Coronary artery (tissue), 2 donors: ENCODE measurements at regions not wholly inside any gene's neighbourhood (a gene's known extent, or its start where the extent isn't known, plus 50 kb on each side); places are given as distances from the start of the nearest gene placed in this dataset.

ENCODE experiments used
- DNase-seq: peaks from one replicate; pipeline ENCODE4 v3.0.0-alpha.2; 2017; ENCODE audit warnings: low spot score
- H3K27ac ChIP-seq, 2 donors: fragments of 200-600 bp; sonication (generic); one replicate each; pipeline ENCODE4 v1.5.1; 2016 to 2019
- H3K4me3 ChIP-seq: fragments of 200-600 bp; sonication (generic); 2 replicates; pipeline ENCODE4 v1.5.1; 2016; ENCODE audit warnings: mild to moderate bottlenecking, moderate library complexity
- CTCF ChIP-seq: fragments of 200-600 bp; sonication (generic); IDR thresholded peaks from one replicate; pipeline ENCODE4 v1.5.1; 2019; ENCODE audit warnings: antibody characterized with exemption

GRCh38 chr3:105158286-105158685 is 208.4 kb upstream of the ALCAM start:
- H3K4me3 ChIP-seq, result no peak overlapping the region
- TF ChIP-seq CTCF, result no peak
- DNase-seq, result no peak
- H3K27ac ChIP-seq, result no peak overlapping the region

- TF ChIP-seq CTCF, result no peak
- no peak for DNase-seq
Observed at GRCh38 chr3:105162448-105162847, 204.3 kb upstream of the ALCAM start.

GRCh38 chr3:105166893-105167292 is 199.8 kb upstream of the ALCAM start:
- no peak overlapping the region for H3K27ac ChIP-seq

More at GRCh38 chr3:105162448-105162847, 204.3 kb upstream of the ALCAM start:
- no peak overlapping the region for H3K4me3 ChIP-seq
- H3K27ac ChIP-seq, result no peak overlapping the region

GRCh38 chr3:105170423-105170822 is 196.3 kb upstream of the ALCAM start:
- no peak for DNase-seq
- Histone ChIP-seq H3K27ac (no peak overlapping the region), H3K4me3 (no peak overlapping the region)
- TF ChIP-seq CTCF, result no peak

More at GRCh38 chr3:105166893-105167292, 199.8 kb upstream of the ALCAM start:
- no peak for DNase-seq
- TF ChIP-seq CTCF, result no peak
- no peak overlapping the region for H3K4me3 ChIP-seq

- Histone ChIP-seq H3K27ac (no peak overlapping the region), H3K4me3 (no peak overlapping the region)
- no peak for DNase-seq
- no peak for TF ChIP-seq CTCF
Observed at GRCh38 chr3:105174017-105174615, 192.6 kb upstream of the ALCAM start.

GRCh38 chr3:105177576-105177975 is 189.1 kb upstream of the ALCAM start:
- no peak for DNase-seq
- Histone ChIP-seq H3K4me3 (no peak overlapping the region), H3K27ac (no peak overlapping the region)
- no peak for TF ChIP-seq CTCF

- no peak for DNase-seq
- no peak for TF ChIP-seq CTCF
Observed at GRCh38 chr3:105187344-105187743, 179.4 kb upstream of the ALCAM start.

More at GRCh38 chr3:105187344-105187743, 179.4 kb upstream of the ALCAM start:
- Histone ChIP-seq H3K27ac (no peak overlapping the region), H3K4me3 (no peak overlapping the region)
